ENCODE measurements at regions not wholly inside any gene's neighbourhood (a gene's known extent, or its start where the extent isn't known, plus 50 kb on each side); places are given as distances from the start of the nearest gene placed in this dataset.
"Not testable (repeated sequence)": the region's sequence is repeated elsewhere in the genome, so short reads cannot be mapped to it uniquely, and the experiment has no call there.

DNA sequence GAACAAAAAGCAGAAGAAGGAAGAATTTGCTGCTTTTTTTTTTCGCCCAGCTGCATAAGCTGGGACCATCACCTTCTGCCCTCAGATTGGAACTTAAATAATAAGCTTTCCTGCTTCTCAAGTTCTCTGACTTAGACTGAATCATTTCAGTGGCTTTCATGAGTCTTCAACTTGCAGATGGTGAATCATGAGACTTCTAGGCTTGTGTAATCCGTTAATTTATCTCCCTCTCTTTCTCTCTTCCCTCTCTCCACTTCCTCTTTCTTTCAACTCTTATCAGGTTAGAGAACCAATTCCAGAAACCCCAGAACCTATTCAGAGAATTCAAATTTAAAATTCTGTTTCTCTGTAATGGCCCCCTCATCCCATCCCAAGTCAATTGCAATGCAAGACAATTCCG lies 1153.7 kb downstream of the PCDH9 start:
- intact Hi-C loops (cut with micrococcal nuclease; ENCODE audit: unreplicated experiment) (no loop called here), in situ Hi-C loops (cut with HindIII; ENCODE audit: extremely low pct_ligation_motif_present, low pct_unique_long_range_greater_than_20kb) (no loop called here)
- H3K4me3 ChIP-seq (replicated peaks in 1 of 3; ENCODE audit: insufficient read depth in 1 of 3, low read depth in 2 of 3, low read length in 3 of 3) = no peak overlapping the region
- H3K27me3 ChIP-seq (ENCODE audit: control insufficient read depth in 1 of 2, insufficient read depth in 2 of 2, low read length in 2 of 2) = no peaks in the 10 kb centered on the region
- H3K4me1 ChIP-seq (ENCODE audit: insufficient read depth, low read length) = no peaks in the 10 kb centered on the region
- H2AFZ ChIP-seq (ENCODE audit: low read length) = no peak overlapping the region
- no peak for FAIRE-seq
- no TSS peak for BruUV-seq (replicated peaks)
- DNase-seq (ENCODE audit: low spot score) = no peak
- H3K79me2 ChIP-seq (ENCODE audit: insufficient read depth, low read length) = no peaks in the 10 kb centered on the region
- 3% methylated on average over 3 of the region's 3 CpGs for WGBS (ENCODE audit: low lambda C conversion rate)
- ChIA-PET CTCF (ENCODE audit: low intra/inter-chr PET ratio, low total read pairs) (no interaction called here), POLR2A (no interaction called here)
- H3K4me2 ChIP-seq (ENCODE audit: low read depth, low read length) = no peak overlapping the region
- no peaks in the 10 kb centered on the region for H3K36me3 ChIP-seq (replicated peaks in 1 of 2; ENCODE audit: control insufficient read depth in 1 of 2, insufficient read depth in 2 of 2, low read length in 2 of 2)
- H3K27ac ChIP-seq (ENCODE audit: extremely low read length, insufficient read depth, low read length) = no peak overlapping the region
- H4K20me1 ChIP-seq (ENCODE audit: insufficient read depth, low read length) = no peaks in the 10 kb centered on the region
- H3K9ac ChIP-seq (ENCODE audit: insufficient read depth, low read depth, low read length) = no peak overlapping the region
- no peak for ATAC-seq
- TF ChIP-seq MIER3 (CRISPR knock-in tag; IDR thresholded peaks at IDR 0.05; ENCODE audit: borderline replicate concordance) = no peak
- TF ChIP-seq, protein P1, sequence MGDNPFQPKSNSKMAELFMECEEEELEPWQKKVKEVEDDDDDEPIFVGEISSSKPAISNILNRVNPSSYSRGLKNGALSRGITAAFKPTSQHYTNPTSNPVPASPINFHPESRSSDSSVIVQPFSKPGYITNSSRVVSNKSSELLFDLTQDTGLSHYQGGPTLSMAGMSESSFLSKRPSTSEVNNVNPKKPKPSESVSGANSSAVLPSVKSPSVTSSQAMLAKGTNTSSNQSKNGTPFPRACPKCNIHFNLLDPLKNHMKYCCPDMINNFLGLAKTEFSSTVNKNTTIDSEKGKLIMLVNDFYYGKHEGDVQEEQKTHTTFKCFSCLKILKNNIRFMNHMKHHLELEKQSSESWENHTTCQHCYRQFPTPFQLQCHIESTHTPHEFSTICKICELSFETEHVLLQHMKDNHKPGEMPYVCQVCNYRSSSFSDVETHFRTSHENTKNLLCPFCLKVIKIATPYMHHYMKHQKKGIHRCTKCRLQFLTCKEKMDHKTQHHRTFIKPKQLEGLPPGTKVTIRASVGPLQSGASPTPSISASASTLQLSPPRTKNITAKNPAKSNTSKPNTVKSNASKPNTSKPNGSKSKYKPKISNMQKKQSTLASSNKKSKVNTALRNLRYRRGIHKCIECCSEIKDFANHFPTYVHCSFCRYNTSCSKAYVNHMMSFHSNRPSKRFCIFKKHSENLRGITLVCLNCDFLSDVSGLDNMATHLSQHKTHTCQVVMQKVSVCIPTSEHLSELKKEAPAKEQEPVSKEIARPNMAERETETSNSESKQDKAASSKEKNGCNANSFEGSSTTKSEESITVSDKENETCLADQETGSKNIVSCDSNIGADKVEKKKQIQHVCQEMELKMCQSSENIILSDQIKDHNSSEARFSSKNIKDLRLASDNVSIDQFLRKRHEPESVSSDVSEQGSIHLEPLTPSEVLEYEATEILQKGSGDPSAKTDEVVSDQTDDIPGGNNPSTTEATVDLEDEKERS (CRISPR knock-in tag; IDR thresholded peaks at IDR 0.05) = no peak
- H3K9me3 ChIP-seq (ENCODE audit: low read length) = 0 out of 2 replicates have a peak, but pooled peaks cover 7% of the 10 kb centered on the region

GRCh38 chr13:66074018-66074615 lies 1156.0 kb downstream of the PCDH9 start:
- ChIA-PET CTCF (ENCODE audit: low intra/inter-chr PET ratio, low total read pairs) (no interaction called here), POLR2A (no interaction called here)
- 3% methylated on average over 4 of the region's 4 CpGs for WGBS (ENCODE audit: low lambda C conversion rate)

GRCh38 chr13:66072097-66072496 lies 1158.0 kb downstream of the PCDH9 start:
- 13% methylated on average over 2 of the region's 2 CpGs for WGBS (ENCODE audit: low lambda C conversion rate)
- CTCF ChIA-PET (ENCODE audit: low intra/inter-chr PET ratio, low total read pairs) = not testable (repeated sequence)

More at GRCh38 chr13:66074018-66074615, 1156.0 kb downstream of the PCDH9 start:
- H2AFZ ChIP-seq (ENCODE audit: low read length) = no peak overlapping the region
- no peaks in the 10 kb centered on the region for H3K4me1 ChIP-seq (ENCODE audit: insufficient read depth, low read length)
- H3K4me3 ChIP-seq (replicated peaks in 1 of 3; ENCODE audit: insufficient read depth in 1 of 3, low read depth in 2 of 3, low read length in 3 of 3) = no peak overlapping the region
- FAIRE-seq (no peak), ATAC-seq (no peak), DNase-seq (ENCODE audit: low spot score) (no peak)
- H3K9ac ChIP-seq (ENCODE audit: insufficient read depth, low read depth, low read length) = no peak overlapping the region
- no peak overlapping the region for H3K27ac ChIP-seq (ENCODE audit: extremely low read length, insufficient read depth, low read length)
- no TSS peak for BruUV-seq (replicated peaks)
- H4K20me1 ChIP-seq (ENCODE audit: insufficient read depth, low read length) = no peaks in the 10 kb centered on the region
- no peaks in the 10 kb centered on the region for H3K27me3 ChIP-seq (ENCODE audit: control insufficient read depth in 1 of 2, insufficient read depth in 2 of 2, low read length in 2 of 2)
- no peak overlapping the region for H3K4me2 ChIP-seq (ENCODE audit: low read depth, low read length)
- H3K9me3 ChIP-seq (ENCODE audit: low read length) = 0 out of 2 replicates have a peak, but pooled peaks cover 7% of the 10 kb centered on the region
- TF ChIP-seq SCMH1 (CRISPR knock-in tag; IDR thresholded peaks at IDR 0.05; ENCODE audit: borderline replicate concordance) = no peak
- intact Hi-C loops (cut with micrococcal nuclease; ENCODE audit: unreplicated experiment) = no loop called here
- no peaks in the 10 kb centered on the region for H3K79me2 ChIP-seq (ENCODE audit: insufficient read depth, low read length)
- in situ Hi-C loops (cut with HindIII; ENCODE audit: extremely low pct_ligation_motif_present, low pct_unique_long_range_greater_than_20kb) = no loop called here
- H3K36me3 ChIP-seq (replicated peaks in 1 of 2; ENCODE audit: control insufficient read depth in 1 of 2, insufficient read depth in 2 of 2, low read length in 2 of 2) = no peaks in the 10 kb centered on the region

More at GRCh38 chr13:66072097-66072496, 1158.0 kb downstream of the PCDH9 start:
- FAIRE-seq; H4K20me1 ChIP-seq (ENCODE audit: insufficient read depth, low read length); intact Hi-C loops (cut with micrococcal nuclease; ENCODE audit: unreplicated experiment); POLR2A ChIA-PET; H3K36me3 ChIP-seq (replicated peaks in 1 of 2; ENCODE audit: control insufficient read depth in 1 of 2, insufficient read depth in 2 of 2, low read length in 2 of 2); H3K9ac ChIP-seq (ENCODE audit: insufficient read depth, low read depth, low read length); DNase-seq (ENCODE audit: low spot score); H3K4me1 ChIP-seq (ENCODE audit: insufficient read depth, low read length); ATAC-seq; H3K4me3 ChIP-seq (replicated peaks in 1 of 3; ENCODE audit: insufficient read depth in 1 of 3, low read depth in 2 of 3, low read length in 3 of 3); BruUV-seq (replicated peaks); in situ Hi-C loops (cut with HindIII; ENCODE audit: extremely low pct_ligation_motif_present, low pct_unique_long_range_greater_than_20kb); H2AFZ ChIP-seq (ENCODE audit: low read length); H3K4me2 ChIP-seq (ENCODE audit: low read depth, low read length); H3K27ac ChIP-seq (ENCODE audit: extremely low read length, insufficient read depth, low read length); H3K9me3 ChIP-seq (ENCODE audit: low read length); H3K27me3 ChIP-seq (ENCODE audit: control insufficient read depth in 1 of 2, insufficient read depth in 2 of 2, low read length in 2 of 2); H3K79me2 ChIP-seq (ENCODE audit: insufficient read depth, low read length): not testable (repeated sequence)
